ENCODE measurements at regions not wholly inside any gene's neighbourhood (a gene's known extent, or its start where the extent isn't known, plus 50 kb on each side); places are given as distances from the start of the nearest gene placed in this dataset.

- Histone ChIP-seq H3K4me3 (ENCODE audit: low read length) (no peak overlapping the region), H3K9me3 (ENCODE audit: control insufficient read depth, insufficient read depth, low read length) (no peaks in the 10 kb centered on the region), H3K27me3 (ENCODE audit: control insufficient read depth, low read length) (no peaks in the 10 kb centered on the region), H3K9me2 (replicated peaks; ENCODE audit: control insufficient read depth, low read length) (no peaks in the 10 kb centered on the region), H3K4me2 (ENCODE audit: low read length) (no peak overlapping the region), H4K20me1 (ENCODE audit: control insufficient read depth, insufficient read depth, low read depth, low read length) (no peaks in the 10 kb centered on the region), H3K79me2 (ENCODE audit: control insufficient read depth, low read length) (no peaks in the 10 kb centered on the region), H3K36me3 (ENCODE audit: control insufficient read depth, low read length) (no peaks in the 10 kb centered on the region), H3F3A (ENCODE audit: control insufficient read depth, insufficient read depth) (no peaks in the 10 kb centered on the region), H3K4me1 (ENCODE audit: control insufficient read depth, low read length) (no peaks in the 10 kb centered on the region), H3K27ac (ENCODE audit: low read depth, low read length) (no peak overlapping the region)
- TF ChIP-seq CTCF (IDR thresholded peaks at IDR 0.05; ENCODE audit: low read depth, low read length, poor library complexity, severe bottlenecking) (no peak), EZH2phosphoT487 (IDR thresholded peaks at IDR 0.05; ENCODE audit: borderline replicate concordance, low read length) (no peak)
These were observed 94.7 kb upstream of the SRD5A3 start for GRCh38 chr4:55251342-55251741.

GRCh38 chr4:55251896-55252295 lies 94.1 kb upstream of the SRD5A3 start:
- H3K9me3 ChIP-seq (ENCODE audit: control insufficient read depth, insufficient read depth, low read length): no peaks in the 10 kb centered on the region
- no peaks in the 10 kb centered on the region for H4K20me1 ChIP-seq (ENCODE audit: control insufficient read depth, insufficient read depth, low read depth, low read length)
- no peaks in the 10 kb centered on the region for H3K9me2 ChIP-seq (replicated peaks; ENCODE audit: control insufficient read depth, low read length)
- no peak overlapping the region for H3K4me3 ChIP-seq (ENCODE audit: low read length)
- no peak overlapping the region for H3K4me2 ChIP-seq (ENCODE audit: low read length)
- H3K27ac ChIP-seq (ENCODE audit: low read depth, low read length): no peak overlapping the region
- no peaks in the 10 kb centered on the region for H3K79me2 ChIP-seq (ENCODE audit: control insufficient read depth, low read length)
- H3K4me1 ChIP-seq (ENCODE audit: control insufficient read depth, low read length): no peaks in the 10 kb centered on the region
- TF ChIP-seq EZH2phosphoT487 (IDR thresholded peaks at IDR 0.05; ENCODE audit: borderline replicate concordance, low read length) (no peak), CTCF (IDR thresholded peaks at IDR 0.05; ENCODE audit: low read depth, low read length, poor library complexity, severe bottlenecking) (no peak)
- H3K36me3 ChIP-seq (ENCODE audit: control insufficient read depth, low read length): no peaks in the 10 kb centered on the region
- H3F3A ChIP-seq (ENCODE audit: control insufficient read depth, insufficient read depth): no peaks in the 10 kb centered on the region
- H3K27me3 ChIP-seq (ENCODE audit: control insufficient read depth, low read length): peaks cover 2% of the 10 kb centered on the region; the same call in 1 of the 2 replicates

DNA sequence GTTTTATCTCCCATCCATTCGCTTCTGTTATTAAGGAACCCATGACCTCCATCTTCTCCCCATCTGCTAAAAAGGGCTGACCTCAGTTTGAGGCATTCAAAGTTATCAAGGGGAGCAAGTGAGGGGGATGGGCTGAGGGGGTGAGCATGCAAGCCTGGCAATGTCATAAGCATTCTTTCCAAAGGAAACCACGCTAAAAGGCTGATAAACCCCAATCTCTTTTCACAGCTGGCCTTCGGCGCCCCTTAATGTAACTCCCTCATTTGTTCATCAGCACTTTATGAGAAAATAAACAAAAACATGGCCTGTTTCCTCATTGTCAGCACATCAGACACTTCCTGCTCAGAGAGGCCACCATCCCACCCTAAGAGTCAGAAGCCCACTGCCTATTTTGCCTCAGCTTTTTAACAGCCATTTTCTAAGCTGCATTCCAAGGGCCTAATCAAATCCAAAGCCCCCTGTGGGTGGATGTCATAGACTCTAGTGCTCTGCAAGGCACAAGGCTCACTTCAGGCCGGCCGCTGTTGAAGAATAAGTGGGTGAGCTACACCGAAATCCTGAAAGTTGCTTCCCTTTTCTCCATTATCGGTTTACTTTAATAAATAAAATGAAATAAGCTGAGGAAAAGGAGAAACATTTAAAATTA lies 92.0 kb upstream of the SRD5A3 start:
- Histone ChIP-seq H3K27ac (ENCODE audit: low read depth, low read length) (no peak overlapping the region), H3K4me3 (ENCODE audit: low read length) (no peak overlapping the region), H3K79me2 (ENCODE audit: control insufficient read depth, low read length) (no peaks in the 10 kb centered on the region), H3K36me3 (ENCODE audit: control insufficient read depth, low read length) (no peaks in the 10 kb centered on the region), H3F3A (ENCODE audit: control insufficient read depth, insufficient read depth) (no peaks in the 10 kb centered on the region), H3K4me1 (ENCODE audit: control insufficient read depth, low read length) (no peaks in the 10 kb centered on the region), H3K9me2 (replicated peaks; ENCODE audit: control insufficient read depth, low read length) (no peaks in the 10 kb centered on the region), H3K4me2 (ENCODE audit: low read length) (no peak overlapping the region), H4K20me1 (ENCODE audit: control insufficient read depth, insufficient read depth, low read depth, low read length) (no peaks in the 10 kb centered on the region), H3K9me3 (ENCODE audit: control insufficient read depth, insufficient read depth, low read length) (no peaks in the 10 kb centered on the region), H3K27me3 (ENCODE audit: control insufficient read depth, low read length) (peaks cover 3% of the 10 kb centered on the region; the same call in 1 of the 2 replicates)
- TF ChIP-seq EZH2phosphoT487 (IDR thresholded peaks at IDR 0.05; ENCODE audit: borderline replicate concordance, low read length) (no peak), CTCF (IDR thresholded peaks at IDR 0.05; ENCODE audit: low read depth, low read length, poor library complexity, severe bottlenecking) (no peak)

Measured in DOHH2 (cell line).